Activated CD8-positive, alpha-beta memory T cell treated with anti-CD3 and anti-CD28 coated beads for 48 hours (primary cell): ENCODE measurements at regions not wholly inside any gene's neighbourhood (a gene's known extent, or its start where the extent isn't known, plus 50 kb on each side); places are given as distances from the start of the nearest gene placed in this dataset.
A peak's percentile ranks its signal among the peaks of the same experiment; 100 is the strongest.

Source experiments
- DNase-seq, 3 experiments: peaks; one replicate each; pipeline ENCODE4 v3.0.0-alpha.2; 2020; ENCODE audit warnings: low read depth in 2 of 3, low spot score in 2 of 3

DNA sequence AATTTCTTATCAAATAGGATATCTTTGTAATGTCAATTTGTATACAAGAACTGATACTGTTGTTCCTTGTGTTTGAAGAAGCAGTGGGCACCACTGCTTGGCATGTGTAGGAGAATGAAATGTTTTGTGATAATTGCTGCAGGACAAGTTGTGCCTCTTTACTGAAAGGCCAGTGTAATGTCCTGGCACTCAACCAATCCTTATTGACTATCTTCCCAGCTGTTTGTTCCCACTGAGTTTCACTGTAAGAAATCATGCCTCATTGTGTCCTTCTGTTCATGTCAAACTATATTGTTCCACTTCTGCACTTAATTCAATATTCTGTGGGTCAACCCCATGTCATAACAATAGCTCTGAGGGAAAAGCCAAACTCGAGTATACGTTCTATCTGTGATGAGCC is 136.1 kb upstream of the FAM83B start:
- no peak for DNase-seq

DNA sequence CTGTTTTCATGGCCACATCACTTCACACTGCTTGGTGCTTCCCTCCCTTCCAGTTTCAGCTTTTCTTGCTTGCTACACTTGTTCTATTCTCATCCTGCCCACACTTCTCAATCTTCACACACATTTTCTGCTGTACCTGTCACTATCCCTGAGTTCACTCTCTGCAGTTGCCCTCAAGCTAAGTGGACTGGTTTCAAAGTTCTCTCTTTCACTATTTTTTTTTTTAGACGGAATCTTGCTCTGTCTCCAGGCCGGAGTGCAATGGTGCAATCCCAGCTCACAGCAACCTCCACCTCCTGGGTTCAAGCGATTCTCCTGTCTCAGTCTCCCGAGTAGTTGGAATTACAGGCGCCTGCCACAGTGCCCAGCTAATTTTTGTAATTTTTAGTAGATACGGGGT is 130.6 kb upstream of the FAM83B start:
- DNase-seq: no peak

DNA sequence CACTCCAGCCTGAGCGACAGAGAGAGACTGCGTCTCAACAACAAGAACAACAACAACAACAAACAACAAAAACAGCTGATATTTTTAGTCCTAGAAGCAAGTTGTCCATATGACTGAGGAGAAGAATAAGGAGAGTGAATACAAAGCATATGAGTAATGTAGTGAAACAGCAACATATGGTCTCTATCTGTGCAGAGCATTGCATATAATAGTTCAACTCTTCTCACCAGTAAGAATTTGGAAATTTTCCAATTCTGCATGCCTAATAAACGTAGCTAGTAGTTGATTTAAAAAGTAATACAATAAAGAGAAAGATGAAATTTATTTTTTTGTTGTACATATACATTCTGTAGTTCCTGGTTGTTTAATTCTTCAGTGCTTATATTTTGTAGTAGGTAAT is 129.7 kb upstream of the FAM83B start:
- DNase-seq: no peak

DNA sequence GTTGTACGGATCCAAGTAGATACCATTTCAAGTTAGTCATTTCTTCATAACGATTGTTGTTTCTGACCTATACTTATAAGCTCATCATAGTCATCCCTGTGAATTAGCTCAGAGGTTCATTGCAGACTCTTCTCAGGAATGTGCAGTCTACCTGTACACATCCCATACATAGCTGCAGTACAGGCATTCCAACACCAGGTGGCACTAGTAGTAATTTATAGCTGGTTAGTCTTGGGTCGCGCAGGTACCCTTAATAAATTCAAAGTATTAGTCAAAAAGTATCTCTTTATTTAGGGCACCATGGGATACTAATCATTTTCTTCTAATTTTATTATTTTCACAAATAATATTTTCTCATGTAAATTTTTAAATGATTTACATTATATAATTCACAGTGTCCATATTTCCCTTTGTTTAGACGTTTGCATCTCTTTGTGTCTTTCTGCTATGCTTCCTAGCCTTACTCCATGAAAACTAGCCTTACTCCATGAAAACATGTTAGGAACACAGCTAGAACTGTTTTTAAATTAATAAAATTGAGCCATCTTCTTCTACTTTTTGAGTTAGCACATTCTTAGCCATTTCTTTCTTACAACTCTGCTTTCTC is 128.6 kb upstream of the FAM83B start:
- peak in 2 of 3 experiments; percentile 18 to 32 for DNase-seq

DNA sequence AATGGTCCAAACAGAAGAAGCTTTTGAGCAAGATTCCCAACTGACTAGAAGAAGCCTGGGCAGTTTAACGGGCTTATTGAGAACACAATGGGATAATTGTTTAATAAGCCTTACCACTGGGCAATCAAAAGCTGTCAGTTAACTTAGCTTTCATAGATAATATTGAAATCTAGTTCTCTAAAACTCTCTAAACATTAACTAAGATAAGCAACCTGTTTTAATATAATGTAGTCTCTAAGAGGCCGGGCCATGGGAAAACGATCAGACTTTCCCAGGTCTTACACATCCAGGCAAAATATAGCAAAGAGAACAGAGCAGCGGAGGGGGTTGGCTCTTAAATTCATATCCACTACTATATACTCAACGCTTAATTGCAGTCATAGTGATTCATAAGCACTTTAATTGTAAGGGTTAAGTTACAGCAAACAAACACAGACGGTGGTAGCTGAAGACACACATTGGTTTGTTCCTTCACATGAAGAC is 128.0 kb upstream of the FAM83B start:
- DNase-seq: no peak

DNA sequence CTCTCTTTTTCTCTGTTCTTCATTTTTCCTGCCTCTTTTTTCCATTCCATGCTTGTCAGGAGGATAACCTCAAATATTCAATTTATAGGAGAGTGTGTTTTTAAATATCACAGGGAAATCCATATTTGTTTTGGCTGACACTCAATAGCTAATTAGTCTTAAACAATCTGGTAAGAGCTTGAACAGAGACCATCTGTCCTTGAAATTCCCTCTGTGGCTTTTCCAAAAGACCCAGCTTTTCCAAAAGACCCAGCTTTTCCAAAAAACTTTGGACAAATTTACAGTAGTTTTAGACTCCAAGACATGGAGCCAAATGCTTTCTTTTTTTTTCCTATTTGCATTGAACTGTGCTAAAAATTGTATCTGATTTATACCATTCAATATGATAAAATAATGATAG is 127.4 kb upstream of the FAM83B start:
- no peak for DNase-seq

DNA sequence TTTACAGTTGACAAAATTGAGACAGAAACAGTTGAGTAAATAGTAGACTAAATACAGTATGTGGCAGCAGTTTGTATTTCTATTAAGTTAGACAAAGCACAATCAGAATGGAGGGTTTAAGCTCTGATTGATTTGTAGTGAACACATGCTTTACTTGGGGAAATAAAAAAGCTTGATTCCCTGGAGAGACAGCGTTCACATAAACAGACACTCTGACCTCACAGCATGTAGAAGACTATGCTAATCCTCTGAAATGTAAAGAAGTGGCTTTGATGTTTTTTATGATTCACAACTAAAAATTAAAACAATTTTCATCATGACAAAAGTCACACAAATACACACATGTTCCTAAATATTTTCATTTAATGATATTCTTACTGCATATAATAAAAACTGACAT is 126.9 kb upstream of the FAM83B start:
- no peak for DNase-seq

DNA sequence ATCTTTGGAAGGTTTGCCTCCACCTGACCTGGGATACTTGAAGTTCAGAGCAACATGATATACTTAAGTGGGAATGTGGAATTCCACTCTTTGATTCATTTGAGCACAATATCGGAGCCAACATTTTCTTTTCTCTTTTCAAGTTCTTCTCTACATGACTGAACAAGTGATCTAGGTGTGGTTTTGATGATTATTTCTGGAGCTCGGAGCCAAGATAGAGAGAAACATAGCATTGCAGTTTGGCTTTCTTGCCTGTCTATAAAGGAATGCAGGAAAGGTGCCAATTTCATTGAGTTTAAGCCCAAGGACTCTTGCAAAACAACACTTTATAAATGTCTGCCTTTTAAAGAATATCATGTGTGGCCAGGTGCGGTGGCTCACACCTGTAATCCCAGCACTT is 124.2 kb upstream of the FAM83B start:
- DNase-seq: no peak

DNA sequence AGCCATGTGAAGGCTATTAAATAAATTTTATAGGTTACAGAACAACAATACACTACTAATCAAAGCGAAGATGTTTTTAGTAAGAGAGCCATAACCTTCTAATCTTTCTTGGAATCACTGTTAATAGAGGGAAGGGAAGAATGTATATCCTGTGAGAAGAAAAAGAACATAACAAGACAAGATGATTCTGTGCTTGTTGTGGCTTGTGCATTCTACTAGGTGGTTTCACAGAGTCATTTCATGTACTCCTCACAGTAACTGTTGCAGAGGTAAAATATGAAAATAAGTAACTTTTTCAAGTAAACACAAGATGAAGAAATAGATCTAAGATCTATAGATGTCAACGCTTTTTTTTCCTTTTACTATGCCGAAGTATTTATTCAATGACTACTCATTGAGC is 116.9 kb upstream of the FAM83B start:
- DNase-seq: no peak

DNA sequence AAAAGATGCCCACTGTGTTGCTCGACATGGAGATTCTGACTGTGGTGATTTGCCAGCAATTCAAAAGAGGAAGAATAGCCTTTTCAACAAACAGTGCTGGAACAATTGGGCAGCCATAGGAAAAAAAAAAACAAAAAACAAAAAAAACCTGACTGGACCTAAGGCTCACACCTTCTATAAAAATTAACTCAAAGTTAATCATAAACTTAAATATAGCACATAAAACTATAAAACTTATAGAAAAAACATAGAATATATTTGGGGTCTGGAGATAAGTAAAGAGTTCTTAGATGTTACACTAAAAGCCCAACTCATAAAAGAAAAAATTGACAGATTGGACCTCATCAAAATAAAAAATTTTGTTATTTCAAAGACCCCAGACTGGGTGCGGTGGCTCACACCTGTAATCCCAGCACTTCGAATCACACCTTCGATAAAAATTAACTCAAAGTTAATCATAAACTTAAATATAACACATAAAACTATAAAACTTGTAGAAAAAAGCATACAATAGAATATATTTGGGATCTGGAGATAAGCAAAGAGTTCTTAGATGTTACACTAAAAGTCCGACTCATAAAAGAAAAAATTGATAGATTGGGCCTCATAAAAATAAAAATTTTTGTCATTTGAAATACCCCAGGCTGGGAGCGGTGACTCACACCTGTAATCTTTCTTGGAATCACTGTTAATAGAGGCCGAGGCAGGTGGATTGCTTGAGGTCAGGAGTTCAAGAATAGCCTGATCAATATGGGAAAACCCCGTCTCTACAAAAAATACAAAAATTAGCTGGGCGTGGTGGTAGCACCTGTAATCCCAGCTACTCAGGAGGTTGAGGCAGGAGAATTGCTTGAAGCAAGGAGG is 115.6 kb upstream of the FAM83B start:
- DNase-seq: no peak

DNA sequence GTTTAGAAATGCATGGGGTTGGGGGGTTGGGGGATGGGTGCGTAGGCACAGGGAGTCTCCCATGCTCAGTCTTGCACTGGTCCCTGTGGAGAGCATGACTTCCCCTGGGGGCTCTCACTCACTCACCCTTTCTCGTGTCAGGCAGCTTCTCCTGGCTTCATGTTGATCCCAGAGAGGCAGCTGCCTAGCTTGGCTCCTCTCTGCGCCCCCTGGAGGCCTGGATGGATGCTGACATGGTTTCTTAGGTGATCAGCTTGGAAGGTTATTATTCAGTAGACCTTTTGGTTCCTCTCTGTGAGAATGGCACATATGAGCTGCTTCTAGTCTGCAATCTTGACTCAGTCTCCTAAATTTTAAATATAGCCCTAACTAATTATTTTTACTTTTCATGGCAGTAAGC is 109.3 kb upstream of the FAM83B start:
- DNase-seq: no peak

DNA sequence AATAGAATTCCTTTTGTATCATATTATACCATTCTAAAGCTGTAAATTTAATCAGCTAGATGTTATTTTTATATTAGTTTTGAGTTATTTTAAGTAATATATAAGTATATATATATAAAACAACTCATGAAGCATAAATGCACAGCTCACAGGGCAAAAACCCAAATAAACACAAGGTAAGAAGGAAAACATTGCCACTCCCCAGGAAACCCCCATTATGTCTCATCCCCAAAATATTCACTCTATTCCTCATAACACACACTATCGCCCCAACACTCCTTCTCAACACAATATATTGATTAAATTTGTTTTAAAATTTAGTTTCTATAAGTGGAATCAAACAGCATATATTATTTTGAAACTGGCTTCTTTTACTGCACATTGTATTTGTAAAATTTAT is 98.6 kb upstream of the FAM83B start:
- DNase-seq: no peak

DNA sequence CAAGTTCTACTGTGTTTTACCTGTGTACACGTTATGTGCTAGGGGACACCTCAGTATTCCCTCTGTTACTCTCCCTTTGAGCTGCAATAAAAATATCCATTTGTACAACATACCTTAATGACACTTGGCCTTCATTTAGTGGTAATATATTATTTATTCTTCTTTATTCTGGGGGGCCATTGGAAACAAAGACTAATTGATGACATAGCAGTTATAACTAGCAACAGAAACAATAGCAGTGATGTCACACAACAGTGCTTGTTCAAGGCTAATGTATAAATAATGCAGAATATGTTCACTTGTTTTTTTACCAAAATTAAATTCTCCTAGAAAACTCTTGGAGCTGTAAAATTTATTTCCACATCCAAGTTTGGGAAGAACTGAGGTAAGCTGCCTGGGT is 92.2 kb upstream of the FAM83B start:
- no peak for DNase-seq

DNA sequence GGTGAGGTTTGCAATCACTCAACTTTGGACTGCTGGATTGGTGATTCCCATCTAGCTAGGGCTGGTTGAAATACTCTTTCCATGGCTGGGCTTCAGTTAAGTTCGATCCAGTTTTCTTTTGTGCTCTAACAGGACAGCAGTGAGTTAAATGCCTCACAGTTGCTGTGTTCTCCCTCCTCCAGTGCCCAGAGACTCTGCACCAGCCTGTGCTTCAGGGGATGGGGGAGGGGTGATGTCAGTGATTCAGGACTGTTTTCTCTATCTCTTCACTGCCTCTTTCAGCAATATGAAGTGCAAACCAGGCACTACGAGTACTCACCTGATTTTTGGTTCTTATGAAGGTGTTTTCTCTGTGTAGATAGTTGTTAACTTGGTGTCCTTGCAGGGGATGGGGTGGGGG is 88.2 kb upstream of the FAM83B start:
- DNase-seq: no peak

DNA sequence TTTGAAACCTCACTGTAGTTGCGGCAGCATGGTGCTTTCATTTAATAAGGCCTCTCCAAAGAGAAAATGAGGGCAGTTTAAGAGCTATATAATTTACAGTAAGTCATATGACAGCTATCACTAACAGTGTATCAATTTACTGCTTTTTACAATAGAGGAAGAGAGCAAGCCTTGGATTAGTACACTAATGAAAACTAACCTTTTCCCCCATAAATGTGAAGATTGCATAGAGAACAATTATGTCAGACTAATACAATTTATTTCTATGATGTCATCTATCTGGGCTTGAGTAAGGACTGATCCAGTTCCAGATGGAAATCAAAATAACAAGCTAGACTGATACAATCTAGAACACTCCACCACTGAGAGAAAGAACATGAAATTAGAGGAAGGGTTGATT is 78.1 kb upstream of the FAM83B start:
- no peak for DNase-seq

DNA sequence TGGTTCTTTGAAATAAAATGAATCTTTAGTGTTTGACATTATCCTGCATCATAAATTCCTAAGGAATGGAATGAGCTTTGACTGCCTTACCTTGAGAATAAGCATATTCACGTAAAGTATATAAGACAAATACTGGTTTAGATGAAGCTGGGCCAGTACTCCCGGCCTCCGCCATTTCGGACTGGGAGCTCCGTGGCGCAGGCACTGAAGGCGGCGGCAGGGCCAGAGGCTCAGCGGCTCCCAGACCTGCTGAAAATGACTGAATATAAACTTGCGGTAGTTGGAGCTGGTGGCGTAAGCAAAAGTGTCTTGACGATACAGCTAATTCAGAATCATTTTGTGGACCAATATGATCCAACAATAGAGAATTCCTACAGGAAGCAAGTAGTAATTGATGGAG is 76.2 kb upstream of the FAM83B start:
- DNase-seq: no peak

DNA sequence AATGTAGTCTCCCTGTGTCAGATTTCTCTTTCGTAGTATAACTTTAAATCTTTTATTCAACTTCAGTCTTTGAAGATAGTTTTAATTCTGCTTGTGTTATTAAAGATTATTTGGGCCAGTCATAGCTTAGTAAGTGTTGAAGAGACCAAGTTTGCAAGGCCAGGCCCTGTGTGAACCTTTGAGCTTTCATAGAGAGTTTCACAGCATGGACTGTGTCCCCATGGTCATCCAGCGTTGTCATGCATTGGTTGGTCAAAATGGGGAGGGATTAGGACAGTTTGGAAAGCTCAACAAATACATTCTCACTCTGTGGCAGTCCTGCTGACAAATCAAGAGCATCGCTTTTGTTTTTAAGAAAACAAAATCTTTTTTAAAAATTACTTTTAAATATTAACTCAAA is 74.6 kb upstream of the FAM83B start:
- DNase-seq: no peak

DNA sequence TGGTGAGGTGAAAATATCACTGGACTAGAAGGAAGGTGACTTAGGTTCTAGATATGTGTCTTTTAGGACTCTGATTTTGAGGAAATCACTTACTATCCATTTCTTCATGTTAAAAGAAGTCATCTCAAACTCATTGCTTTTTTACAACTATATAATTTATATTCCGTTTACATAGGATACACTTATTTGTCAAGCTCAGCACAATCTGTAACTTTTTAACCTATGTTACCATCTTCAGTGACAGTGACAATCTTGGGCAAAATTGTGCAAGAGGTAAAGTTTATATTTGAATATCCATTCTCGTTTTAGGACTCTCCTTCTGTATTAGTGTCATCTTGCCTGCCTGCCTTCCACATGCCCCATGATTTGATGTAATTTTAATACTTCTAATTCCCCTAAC is 74.0 kb upstream of the FAM83B start:
- DNase-seq: no peak

DNA sequence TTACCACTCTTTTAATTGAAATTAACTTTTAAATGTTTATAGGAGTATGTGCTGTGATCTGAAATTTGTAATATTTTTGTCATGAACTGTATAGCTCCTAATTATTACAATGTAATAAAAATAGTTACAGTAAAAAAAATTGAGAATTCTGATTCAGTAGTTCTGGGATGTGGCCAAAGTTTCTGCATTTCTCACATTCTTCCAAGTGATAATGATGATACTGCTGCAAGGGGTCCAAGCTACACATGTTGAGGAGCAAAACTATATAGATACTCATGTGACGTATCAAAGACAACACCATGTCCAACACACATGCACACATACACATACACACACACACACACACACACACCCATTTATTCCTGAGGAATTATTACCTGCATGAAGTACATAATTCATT is 71.0 kb upstream of the FAM83B start:
- DNase-seq: no peak

DNA sequence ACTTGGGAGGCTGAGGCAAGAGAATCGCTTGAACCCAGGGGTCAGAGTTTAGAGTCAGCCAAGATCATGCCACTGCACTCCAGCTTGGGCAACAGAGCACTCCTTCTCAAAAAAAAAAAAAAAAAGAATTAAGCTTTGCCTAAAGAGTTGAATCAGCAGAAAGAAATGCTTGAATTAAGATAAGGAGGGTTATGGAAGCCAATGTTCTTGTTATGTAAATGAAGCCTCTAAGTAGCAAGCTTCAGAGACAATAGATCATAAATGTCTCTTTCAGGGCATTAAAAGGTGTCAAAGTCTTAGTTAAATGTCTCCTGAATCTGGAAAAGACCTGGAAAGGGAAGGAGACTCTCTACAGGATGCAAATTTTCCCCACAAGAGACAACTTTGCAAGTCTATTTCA is 69.7 kb upstream of the FAM83B start:
- no peak for DNase-seq

DNA sequence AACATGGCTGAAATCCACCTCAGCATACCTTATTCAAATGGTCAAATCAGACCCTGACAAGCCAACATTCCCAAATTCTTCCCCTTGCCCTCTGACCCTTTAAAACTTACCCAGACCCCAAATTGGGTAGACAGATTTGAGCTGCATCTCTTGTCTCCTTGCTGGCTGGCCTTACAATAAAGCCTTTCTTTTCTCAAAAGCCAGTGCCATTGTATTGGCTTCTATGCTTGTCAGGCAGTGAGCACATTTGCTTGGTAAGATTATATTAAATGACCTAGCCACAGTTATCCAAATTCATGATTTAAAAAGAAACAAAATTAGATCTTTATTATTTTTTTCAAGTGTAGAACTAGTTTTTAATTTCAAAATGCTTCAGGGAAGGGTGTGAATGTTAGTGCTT is 67.8 kb upstream of the FAM83B start:
- DNase-seq: no peak

DNA sequence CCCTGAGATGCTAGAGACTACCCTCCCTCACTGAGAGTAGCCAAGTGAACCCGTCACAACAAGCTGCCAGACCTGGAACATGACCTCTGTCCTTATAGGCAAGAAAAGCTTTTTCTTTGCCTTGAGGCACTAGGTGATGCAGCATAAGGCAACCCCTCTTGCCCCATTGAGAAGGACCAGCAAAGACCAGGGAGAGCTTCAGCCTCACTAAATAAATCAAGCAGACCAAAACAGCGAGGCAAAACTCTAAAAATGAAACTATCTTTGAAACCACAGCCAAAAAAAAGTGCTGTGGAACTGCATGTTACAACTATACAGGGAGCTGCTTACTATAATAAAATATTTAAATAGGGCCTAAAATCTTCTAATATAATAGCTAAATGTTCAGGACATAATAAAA is 62.6 kb upstream of the FAM83B start:
- no peak for DNase-seq

DNA sequence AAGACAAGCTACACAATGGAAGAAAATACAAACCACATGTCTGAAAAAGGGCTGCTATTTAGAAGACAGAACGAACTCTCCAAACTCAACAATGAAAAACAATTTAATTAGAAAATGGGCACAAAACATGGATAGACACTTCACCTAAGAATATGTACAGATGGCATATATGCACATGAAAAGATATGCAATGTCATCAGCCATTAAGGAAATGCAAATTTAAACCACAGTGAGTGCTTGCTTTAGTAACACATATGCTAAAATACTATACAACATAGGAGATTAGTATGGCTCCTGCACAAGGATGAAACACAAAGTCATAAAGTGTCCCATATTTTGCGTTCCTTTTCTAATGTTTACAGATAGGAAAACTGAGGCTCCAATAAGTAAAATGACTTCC is 60.4 kb upstream of the FAM83B start:
- no peak for DNase-seq
